SU-DHL-6 (cell line): ENCODE measurements at regions not wholly inside any gene's neighbourhood (a gene's known extent, or its start where the extent isn't known, plus 50 kb on each side); places are given as distances from the start of the nearest gene placed in this dataset.

Source experiments
- H2AFZ ChIP-seq: fragments of 200-600 bp; sonication (generic); 2 replicates; pipeline ENCODE4 v1.6.1; 2014; ENCODE audit warnings: low read depth, mild to moderate bottlenecking, moderate library complexity, mixed read lengths, antibody characterized with exemption, low read length; ENCODE audit not compliant: severe bottlenecking
- H3F3A ChIP-seq: fragments of 200-600 bp; shearing (Covaris generic); 2 replicates; pipeline ENCODE4 v1.6.0; 2016; ENCODE audit warnings: antibody characterized with exemption, mild to moderate bottlenecking; ENCODE audit not compliant: insufficient read depth
- H3K27ac ChIP-seq: fragments of 200-600 bp; sonication (generic); 2 replicates; pipeline ENCODE4 v1.5.1; 2016; ENCODE audit warnings: low read depth, mild to moderate bottlenecking, low read length, moderate library complexity, mixed read lengths
- H3K27me3 ChIP-seq: fragments of 200-600 bp; sonication (generic), shearing (Covaris generic); 2 replicates; pipeline ENCODE4 v1.6.0; 2014; ENCODE audit warnings: mild to moderate bottlenecking, low read length
- H3K36me3 ChIP-seq: fragments of 200-600 bp; sonication (generic); 2 replicates; pipeline ENCODE4 v1.6.1; 2014; ENCODE audit warnings: mild to moderate bottlenecking, low read length, mixed read lengths
- H3K4me2 ChIP-seq: fragments of 300-600, 200-600 bp; shearing (Covaris generic), sonication (generic); 2 replicates; pipeline ENCODE4 v1.6.0; 2014; ENCODE audit warnings: low read length, low read depth, mild to moderate bottlenecking; ENCODE audit not compliant: poor library complexity, severe bottlenecking
- H3K4me3 ChIP-seq: fragments of 200-600 bp; sonication (generic); 2 replicates; pipeline ENCODE4 v1.5.1; 2014; ENCODE audit warnings: antibody characterized with exemption, low read length, mild to moderate bottlenecking, mixed read lengths; ENCODE audit not compliant: insufficient read depth, poor library complexity, severe bottlenecking
- H3K79me2 ChIP-seq: fragments of 200-600 bp; sonication (generic); 2 replicates; pipeline ENCODE4 v1.6.1; 2014; ENCODE audit warnings: mild to moderate bottlenecking, low read length, moderate library complexity; ENCODE audit not compliant: insufficient read depth
- H3K9ac ChIP-seq: fragments of 200-600 bp; sonication (generic); 2 replicates; pipeline ENCODE4 v1.7.0; 2014; ENCODE audit warnings: mild to moderate bottlenecking, low read length
- H3K9me2 ChIP-seq: fragments of 200-600 bp; sonication (generic); replicated peaks from 2 replicates; pipeline ENCODE4 v1.6.1; 2014; ENCODE audit warnings: low read length; ENCODE audit not compliant: insufficient read depth
- H3K9me3 ChIP-seq: fragments of 200-600 bp; sonication (generic); 2 replicates; pipeline ENCODE4 v1.6.1; 2014; ENCODE audit warnings: low read length, mixed read lengths; ENCODE audit not compliant: insufficient read depth
- H4K20me1 ChIP-seq: fragments of 200-600 bp; sonication (generic); 2 replicates; pipeline ENCODE4 v1.6.1; 2014; ENCODE audit warnings: low read depth, mild to moderate bottlenecking, antibody characterized with exemption, low read length, moderate library complexity, mixed read lengths
- EZH2phosphoT487 ChIP-seq: fragments of 200-600 bp; sonication (generic), shearing (Covaris generic); conservative IDR thresholded peaks from 2 replicates; pipeline ENCODE4 v1.6.1; 2018; ENCODE audit warnings: mild to moderate bottlenecking, antibody characterized with exemption, low read length, moderate library complexity, mixed read lengths
- TF ChIP-seq, protein P1 (sequence below): fragments of 200-600 bp; sonication (generic); IDR thresholded peaks from one replicate; pipeline ENCODE4 v1.5.1; 2017; ENCODE audit warnings: antibody characterized with exemption, mild to moderate bottlenecking, low read length, moderate library complexity; ENCODE audit not compliant: insufficient read depth, poor library complexity, severe bottlenecking

GRCh38 chr2:155651851-155652250, 680.7 kb downstream of the NR4A2 start:
- no peak for TF ChIP-seq EZH2phosphoT487
- TF ChIP-seq, protein P1, sequence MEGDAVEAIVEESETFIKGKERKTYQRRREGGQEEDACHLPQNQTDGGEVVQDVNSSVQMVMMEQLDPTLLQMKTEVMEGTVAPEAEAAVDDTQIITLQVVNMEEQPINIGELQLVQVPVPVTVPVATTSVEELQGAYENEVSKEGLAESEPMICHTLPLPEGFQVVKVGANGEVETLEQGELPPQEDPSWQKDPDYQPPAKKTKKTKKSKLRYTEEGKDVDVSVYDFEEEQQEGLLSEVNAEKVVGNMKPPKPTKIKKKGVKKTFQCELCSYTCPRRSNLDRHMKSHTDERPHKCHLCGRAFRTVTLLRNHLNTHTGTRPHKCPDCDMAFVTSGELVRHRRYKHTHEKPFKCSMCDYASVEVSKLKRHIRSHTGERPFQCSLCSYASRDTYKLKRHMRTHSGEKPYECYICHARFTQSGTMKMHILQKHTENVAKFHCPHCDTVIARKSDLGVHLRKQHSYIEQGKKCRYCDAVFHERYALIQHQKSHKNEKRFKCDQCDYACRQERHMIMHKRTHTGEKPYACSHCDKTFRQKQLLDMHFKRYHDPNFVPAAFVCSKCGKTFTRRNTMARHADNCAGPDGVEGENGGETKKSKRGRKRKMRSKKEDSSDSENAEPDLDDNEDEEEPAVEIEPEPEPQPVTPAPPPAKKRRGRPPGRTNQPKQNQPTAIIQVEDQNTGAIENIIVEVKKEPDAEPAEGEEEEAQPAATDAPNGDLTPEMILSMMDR, result no peak

DNA sequence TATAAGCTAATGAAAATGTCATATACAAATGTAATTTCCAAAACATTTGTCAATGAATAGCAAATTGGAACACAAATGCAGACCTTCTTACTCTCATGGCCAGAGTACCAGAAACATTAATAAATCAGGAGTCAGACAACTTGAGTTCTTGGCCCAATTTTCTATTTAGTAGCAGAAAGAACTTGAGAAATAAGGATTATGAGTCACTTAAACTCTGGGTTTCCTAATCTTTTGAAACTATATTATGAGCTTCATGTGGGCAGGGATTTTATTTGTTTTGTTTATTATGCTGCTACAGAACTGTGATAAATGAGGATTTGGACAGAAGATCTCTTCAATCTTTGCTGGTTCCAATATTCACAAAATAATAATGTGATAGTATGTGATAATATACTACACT, 686.7 kb downstream of the NR4A2 start:
- H3K27ac ChIP-seq, result no peak overlapping the region
- H3K36me3 ChIP-seq, result no peaks in the 10 kb centered on the region
- H3K27me3 ChIP-seq, result no peaks in the 10 kb centered on the region
- no peaks in the 10 kb centered on the region for H3K9me3 ChIP-seq
- no peak for TF ChIP-seq EZH2phosphoT487
- TF ChIP-seq, protein P1, result no peak
- H3K9ac ChIP-seq, result no peak overlapping the region
- H3F3A ChIP-seq, result no peaks in the 10 kb centered on the region
- H2AFZ ChIP-seq, result no peak overlapping the region
- H3K79me2 ChIP-seq, result no peaks in the 10 kb centered on the region
- H4K20me1 ChIP-seq, result no peaks in the 10 kb centered on the region
- H3K9me2 ChIP-seq, result no peaks in the 10 kb centered on the region
- no peak overlapping the region for H3K4me3 ChIP-seq
- H3K4me2 ChIP-seq, result no peak overlapping the region

More at GRCh38 chr2:155651851-155652250, 680.7 kb downstream of the NR4A2 start:
- no peak overlapping the region for H3K27ac ChIP-seq
- H3K9me3 ChIP-seq, result no peaks in the 10 kb centered on the region
- no peaks in the 10 kb centered on the region for H3F3A ChIP-seq
- H3K79me2 ChIP-seq, result no peaks in the 10 kb centered on the region
- no peak overlapping the region for H2AFZ ChIP-seq
- no peaks in the 10 kb centered on the region for H3K36me3 ChIP-seq
- H3K4me3 ChIP-seq, result no peak overlapping the region
- no peaks in the 10 kb centered on the region for H3K9me2 ChIP-seq
- H3K9ac ChIP-seq, result no peak overlapping the region
- no peak overlapping the region for H3K4me2 ChIP-seq
- no peaks in the 10 kb centered on the region for H3K27me3 ChIP-seq
- H4K20me1 ChIP-seq, result no peaks in the 10 kb centered on the region

DNA sequence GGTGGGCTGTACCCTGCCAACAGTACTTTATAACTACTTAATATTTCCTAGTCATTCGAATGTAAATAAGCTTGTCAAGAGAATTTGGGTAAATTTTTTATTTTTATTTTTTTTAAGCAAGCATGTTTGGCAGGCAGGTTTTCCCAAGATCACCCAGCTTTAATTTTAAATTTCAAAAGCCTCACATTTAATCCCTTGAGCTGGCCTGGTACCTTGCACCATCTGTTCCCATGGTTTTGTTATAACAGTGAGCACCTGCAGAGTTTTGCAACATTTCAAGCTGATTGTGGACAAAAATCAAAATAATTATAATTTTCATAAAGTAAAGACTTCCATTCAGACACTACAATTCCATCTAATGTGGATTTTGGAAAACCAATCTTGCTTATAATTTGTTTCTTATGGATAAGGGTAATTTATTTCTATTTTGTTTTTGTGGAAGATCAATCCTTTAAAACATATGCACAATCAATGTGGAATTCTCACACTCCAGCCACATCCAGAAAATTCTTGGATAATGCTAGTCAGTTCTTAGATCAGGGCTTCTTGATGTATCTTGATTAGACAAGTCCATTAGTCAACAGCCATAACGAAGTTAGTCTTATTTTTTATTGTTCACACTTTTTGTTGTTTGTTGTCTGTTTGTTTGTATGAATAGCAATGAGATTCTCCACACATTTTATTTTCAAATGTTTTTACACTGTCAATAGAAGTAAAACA, 689.3 kb downstream of the NR4A2 start:
- Histone ChIP-seq H3K9ac (no peak overlapping the region), H3K4me2 (no peak overlapping the region), H2AFZ (no peak overlapping the region), H3K9me2 (0 out of 2 replicates have a peak, but pooled peaks cover 3% of the 10 kb centered on the region), H3F3A (no peaks in the 10 kb centered on the region), H3K27me3 (no peaks in the 10 kb centered on the region), H3K9me3 (no peaks in the 10 kb centered on the region), H3K79me2 (no peaks in the 10 kb centered on the region), H4K20me1 (no peaks in the 10 kb centered on the region), H3K4me3 (no peak overlapping the region), H3K27ac (no peak overlapping the region), H3K36me3 (no peaks in the 10 kb centered on the region)
- TF ChIP-seq, protein P1, result no peak
- no peak for TF ChIP-seq EZH2phosphoT487
